NB4 (cell line): ENCODE measurements at regions not wholly inside any gene's neighbourhood (a gene's known extent, or its start where the extent isn't known, plus 50 kb on each side); places are given as distances from the start of the nearest gene placed in this dataset.

Experiments used
- MYC ChIP-seq: IDR thresholded peaks from 2 replicates; pipeline ENCODE4 v1.6.1; 2011; ENCODE audit warnings: low read depth, low read length
- TF ChIP-seq, protein P1 (sequence below): IDR thresholded peaks from one replicate; pipeline ENCODE4 v1.5.1; 2012; ENCODE audit warnings: low read depth, low read length
- TF ChIP-seq, protein P2 (sequence below): IDR thresholded peaks from 2 replicates; pipeline ENCODE4 v1.6.1; 2011; ENCODE audit warnings: low read depth, low read length

DNA sequence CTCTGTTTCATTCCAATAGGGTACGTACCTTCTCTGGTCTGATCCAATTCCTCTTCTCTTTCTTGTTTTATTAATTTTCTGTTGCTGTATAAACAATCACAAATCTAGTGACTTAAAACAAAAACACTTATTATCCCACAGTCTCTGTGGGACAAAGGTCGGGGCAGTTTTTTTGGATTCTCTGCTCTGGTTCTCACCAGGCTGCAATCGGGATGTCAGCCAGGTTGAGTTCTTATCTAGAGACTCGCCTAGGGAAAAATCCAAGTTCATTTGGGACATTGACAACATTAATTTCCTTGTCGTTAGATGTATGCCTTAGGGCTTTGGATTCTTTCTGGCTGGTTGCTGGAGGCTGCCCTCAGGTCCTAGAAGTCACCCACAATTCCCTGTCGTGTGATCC is 430.5 kb upstream of the RORB start:
- TF ChIP-seq, protein P1, sequence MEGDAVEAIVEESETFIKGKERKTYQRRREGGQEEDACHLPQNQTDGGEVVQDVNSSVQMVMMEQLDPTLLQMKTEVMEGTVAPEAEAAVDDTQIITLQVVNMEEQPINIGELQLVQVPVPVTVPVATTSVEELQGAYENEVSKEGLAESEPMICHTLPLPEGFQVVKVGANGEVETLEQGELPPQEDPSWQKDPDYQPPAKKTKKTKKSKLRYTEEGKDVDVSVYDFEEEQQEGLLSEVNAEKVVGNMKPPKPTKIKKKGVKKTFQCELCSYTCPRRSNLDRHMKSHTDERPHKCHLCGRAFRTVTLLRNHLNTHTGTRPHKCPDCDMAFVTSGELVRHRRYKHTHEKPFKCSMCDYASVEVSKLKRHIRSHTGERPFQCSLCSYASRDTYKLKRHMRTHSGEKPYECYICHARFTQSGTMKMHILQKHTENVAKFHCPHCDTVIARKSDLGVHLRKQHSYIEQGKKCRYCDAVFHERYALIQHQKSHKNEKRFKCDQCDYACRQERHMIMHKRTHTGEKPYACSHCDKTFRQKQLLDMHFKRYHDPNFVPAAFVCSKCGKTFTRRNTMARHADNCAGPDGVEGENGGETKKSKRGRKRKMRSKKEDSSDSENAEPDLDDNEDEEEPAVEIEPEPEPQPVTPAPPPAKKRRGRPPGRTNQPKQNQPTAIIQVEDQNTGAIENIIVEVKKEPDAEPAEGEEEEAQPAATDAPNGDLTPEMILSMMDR = no peak
- TF ChIP-seq MYC = no peak
- TF ChIP-seq, protein P2, sequence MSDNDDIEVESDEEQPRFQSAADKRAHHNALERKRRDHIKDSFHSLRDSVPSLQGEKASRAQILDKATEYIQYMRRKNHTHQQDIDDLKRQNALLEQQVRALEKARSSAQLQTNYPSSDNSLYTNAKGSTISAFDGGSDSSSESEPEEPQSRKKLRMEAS = no peak
